Thymus (tissue), 11 donors: ENCODE measurements at regions not wholly inside any gene's neighbourhood (a gene's known extent, or its start where the extent isn't known, plus 50 kb on each side); places are given as distances from the start of the nearest gene placed in this dataset.

Source experiments
- DNase-seq, 9 donors: peaks; one replicate each; pipeline ENCODE4 v3.0.0-alpha.2; 2013; ENCODE audit warnings: low spot score in 9 of 9, low read depth in 6 of 9, missing footprints in 1 of 9
- H3K27ac ChIP-seq, 2 donors: one replicate each; pipeline ENCODE4 v1.5.1; 2013; ENCODE audit warnings: control low read depth in 1 of 2, low read depth in 1 of 2, low read length in 1 of 2, mild to moderate bottlenecking in 1 of 2, moderate library complexity in 1 of 2
- H3K27me3 ChIP-seq, 2 donors: one replicate each; pipeline ENCODE4 v1.5.1; 2013; ENCODE audit warnings: low read length in 1 of 2; ENCODE audit not compliant: control insufficient read depth in 2 of 2, insufficient read depth in 1 of 2
- H3K36me3 ChIP-seq, 2 donors: one replicate each; pipeline ENCODE4 v1.5.1; 2013; ENCODE audit warnings: low read length in 1 of 2, mild to moderate bottlenecking in 1 of 2, moderate library complexity in 1 of 2; ENCODE audit not compliant: control insufficient read depth in 2 of 2, insufficient read depth in 2 of 2
- H3K4me1 ChIP-seq, 2 donors: one replicate each; pipeline ENCODE4 v1.5.1; 2013; ENCODE audit warnings: low read length in 2 of 2; ENCODE audit not compliant: control insufficient read depth in 2 of 2, insufficient read depth in 2 of 2
- H3K4me3 ChIP-seq, 2 donors: one replicate each; pipeline ENCODE4 v1.5.1; 2013; ENCODE audit warnings: low read length in 2 of 2, control low read depth in 1 of 2, mild to moderate bottlenecking in 1 of 2
- H3K9me3 ChIP-seq, 2 donors: one replicate each; pipeline ENCODE4 v1.5.1; 2013; ENCODE audit warnings: low read length in 1 of 2, mild to moderate bottlenecking in 1 of 2; ENCODE audit not compliant: control insufficient read depth in 2 of 2, insufficient read depth in 1 of 2
- WGBS: extraction: QIAGEN DNeasy Blood & Tissue Kit; methylation state at CpG from one replicate; pipeline ENCODE4 v1.1.7; 2013; 5-methylcytosine and 5-hydroxymethylcytosine counted together
- donor health status: healthy.

- Histone ChIP-seq H3K36me3 (no peaks in the 10 kb centered on the region), H3K27ac (no peak overlapping the region), H3K4me3 (no peak overlapping the region), H3K4me1 (no peaks in the 10 kb centered on the region), H3K27me3 (no peaks in the 10 kb centered on the region), H3K9me3 (no peaks in the 10 kb centered on the region)
- 92% methylated on average over 1 of the region's 1 CpG for WGBS
- no peak for DNase-seq
Observed at GRCh38 chr10:76721891-76722505, 915.6 kb downstream of the KCNMA1 start.

- DNase-seq, result no peak
- Histone ChIP-seq H3K9me3 (no peaks in the 10 kb centered on the region), H3K4me1 (no peaks in the 10 kb centered on the region), H3K4me3 (no peak overlapping the region), H3K36me3 (no peaks in the 10 kb centered on the region), H3K27me3 (no peaks in the 10 kb centered on the region), H3K27ac (no peak overlapping the region)
- 91% methylated on average over 4 of the region's 4 CpGs for WGBS
Observed at GRCh38 chr10:76719006-76719405, 918.6 kb downstream of the KCNMA1 start.

GRCh38 chr10:76717141-76717540 is 920.5 kb downstream of the KCNMA1 start:
- DNase-seq, result no peak
- 88% methylated on average over 1 of the region's 1 CpG for WGBS
- Histone ChIP-seq H3K4me1 (no peaks in the 10 kb centered on the region), H3K27me3 (no peaks in the 10 kb centered on the region), H3K4me3 (no peak overlapping the region), H3K9me3 (no peaks in the 10 kb centered on the region), H3K36me3 (no peaks in the 10 kb centered on the region), H3K27ac (no peak overlapping the region)

- no peak for DNase-seq
- H3K4me3 ChIP-seq, result no peak overlapping the region
- H3K27me3 ChIP-seq, result no peaks in the 10 kb centered on the region
- no peaks in the 10 kb centered on the region for H3K4me1 ChIP-seq
- no peaks in the 10 kb centered on the region for H3K36me3 ChIP-seq
- WGBS, result 84% methylated on average over 8 of the region's 8 CpGs
- no peak overlapping the region for H3K27ac ChIP-seq
- no peaks in the 10 kb centered on the region for H3K9me3 ChIP-seq
Observed at GRCh38 chr10:76711222-76711997, 926.2 kb downstream of the KCNMA1 start.

- Histone ChIP-seq H3K9me3 (no peaks in the 10 kb centered on the region), H3K4me1 (no peaks in the 10 kb centered on the region), H3K27me3 (no peaks in the 10 kb centered on the region), H3K27ac (no peak overlapping the region), H3K36me3 (no peaks in the 10 kb centered on the region), H3K4me3 (no peak overlapping the region)
- no peak for DNase-seq
- WGBS, result 96% methylated on average over 1 of the region's 1 CpG
Observed at GRCh38 chr10:76700241-76700640, 937.4 kb downstream of the KCNMA1 start.

- no peaks in the 10 kb centered on the region for H3K9me3 ChIP-seq
- H3K27ac ChIP-seq, result no peak overlapping the region
- H3K4me3 ChIP-seq, result no peak overlapping the region
- DNase-seq, result no peak
- no peaks in the 10 kb centered on the region for H3K27me3 ChIP-seq
- no peaks in the 10 kb centered on the region for H3K4me1 ChIP-seq
- H3K36me3 ChIP-seq, result no peaks in the 10 kb centered on the region
Observed at GRCh38 chr10:76697923-76698322, 939.7 kb downstream of the KCNMA1 start.

- no peak overlapping the region for H3K4me3 ChIP-seq
- no peaks in the 10 kb centered on the region for H3K36me3 ChIP-seq
- no peaks in the 10 kb centered on the region for H3K9me3 ChIP-seq
- H3K27me3 ChIP-seq, result no peaks in the 10 kb centered on the region
- H3K4me1 ChIP-seq, result no peaks in the 10 kb centered on the region
- no peak for DNase-seq
- H3K27ac ChIP-seq, result no peak overlapping the region
Observed at GRCh38 chr10:76695069-76695468, 942.5 kb downstream of the KCNMA1 start.

- Histone ChIP-seq H3K4me1 (no peaks in the 10 kb centered on the region), H3K27ac (no peak overlapping the region), H3K4me3 (no peak overlapping the region), H3K27me3 (no peaks in the 10 kb centered on the region), H3K9me3 (no peaks in the 10 kb centered on the region), H3K36me3 (no peaks in the 10 kb centered on the region)
- WGBS, result 85% methylated on average over 5 of the region's 5 CpGs
- no peak for DNase-seq
Observed at GRCh38 chr10:76686201-76686600, 951.4 kb downstream of the KCNMA1 start.

GRCh38 chr10:76684968-76685367 is 952.6 kb downstream of the KCNMA1 start:
- Histone ChIP-seq H3K27ac (no peak overlapping the region), H3K4me3 (no peak overlapping the region), H3K4me1 (no peaks in the 10 kb centered on the region), H3K36me3 (no peaks in the 10 kb centered on the region), H3K27me3 (no peaks in the 10 kb centered on the region), H3K9me3 (no peaks in the 10 kb centered on the region)
- 97% methylated on average over 5 of the region's 5 CpGs for WGBS
- no peak for DNase-seq
